ENCODE measurements at regions not wholly inside any gene's neighbourhood (a gene's known extent, or its start where the extent isn't known, plus 50 kb on each side); places are given as distances from the start of the nearest gene placed in this dataset.

GRCh38 chr13:64007339-64007738 lies 2591.7 kb upstream of the PCDH20 start:
- DNase-seq, result no peak

GRCh38 chr13:64000321-64000720 lies 2584.7 kb upstream of the PCDH20 start:
- no peak for DNase-seq

- no peak for DNase-seq
Observed at GRCh38 chr13:63999614-64000305, 2584.1 kb upstream of the PCDH20 start.

- DNase-seq, result no peak
Observed at GRCh38 chr13:63983366-63983765, 2567.7 kb upstream of the PCDH20 start.

- no peak for DNase-seq
Observed at GRCh38 chr13:63979951-63980350, 2564.3 kb upstream of the PCDH20 start.

GRCh38 chr13:63972328-63972727 lies 2556.7 kb upstream of the PCDH20 start:
- DNase-seq, result no peak

GRCh38 chr13:63954683-63955082 lies 2539.0 kb upstream of the PCDH20 start:
- DNase-seq, result no peak

- no peak for DNase-seq
Observed at GRCh38 chr13:63948045-63948444, 2532.4 kb upstream of the PCDH20 start.

GRCh38 chr13:63944911-63945310 lies 2529.3 kb upstream of the PCDH20 start:
- no peak for DNase-seq

GRCh38 chr13:63942372-63942771 lies 2526.7 kb upstream of the PCDH20 start:
- DNase-seq, result no peak

- no peak for DNase-seq
Observed at GRCh38 chr13:63938851-63939250, 2523.2 kb upstream of the PCDH20 start.

GRCh38 chr13:63910511-63910910 lies 2494.9 kb upstream of the PCDH20 start:
- no peak for DNase-seq

GRCh38 chr13:63909726-63910375 lies 2494.2 kb upstream of the PCDH20 start:
- DNase-seq, result no peak

GRCh38 chr13:63902141-63902540 lies 2486.5 kb upstream of the PCDH20 start:
- no peak for DNase-seq

GRCh38 chr13:63901630-63902029 lies 2486.0 kb upstream of the PCDH20 start:
- DNase-seq, result no peak

- no peak for DNase-seq
Observed at GRCh38 chr13:63900406-63900805, 2484.8 kb upstream of the PCDH20 start.

- DNase-seq, result no peak
Observed at GRCh38 chr13:63896321-63896720, 2480.7 kb upstream of the PCDH20 start.

- DNase-seq, result no peak
Observed at GRCh38 chr13:63882052-63882451, 2466.4 kb upstream of the PCDH20 start.

- DNase-seq, result no peak
Observed at GRCh38 chr13:63880705-63881104, 2465.1 kb upstream of the PCDH20 start.

GRCh38 chr13:63873936-63874335 lies 2458.3 kb upstream of the PCDH20 start:
- no peak for DNase-seq

- no peak for DNase-seq
Observed at GRCh38 chr13:63864171-63864902, 2448.7 kb upstream of the PCDH20 start.

- DNase-seq, result no peak
Observed at GRCh38 chr13:63855457-63856118, 2439.9 kb upstream of the PCDH20 start.

GRCh38 chr13:63853816-63854215 lies 2438.2 kb upstream of the PCDH20 start:
- no peak for DNase-seq

- DNase-seq, result no peak
Observed at GRCh38 chr13:63851526-63851925, 2435.9 kb upstream of the PCDH20 start.

All from stimulated activated CD4-positive, alpha-beta T cell treated with anti-CD3 and anti-CD28 coated beads, Interleukin-15, amount 100 ng/mL, for 24 hours (primary cell).